WERI-Rb-1 (cell line): ENCODE measurements at regions not wholly inside any gene's neighbourhood (a gene's known extent, or its start where the extent isn't known, plus 50 kb on each side); places are given as distances from the start of the nearest gene placed in this dataset.

ENCODE experiments used
- DNase-seq: peaks from one replicate; pipeline ENCODE4 v3.0.0-alpha.2; 2020
- H3K27ac ChIP-seq: fragments of 250-450 bp; sonication (Bioruptor Pico); 2 replicates; pipeline ENCODE4 v1.5.1; 2020; ENCODE audit warnings: mild to moderate bottlenecking, moderate library complexity
- H3K27me3 ChIP-seq: fragments of 250-450 bp; sonication (Bioruptor Pico); 2 replicates; pipeline ENCODE4 v1.5.1; 2021; ENCODE audit warnings: mild to moderate bottlenecking, low read depth, moderate library complexity; ENCODE audit not compliant: insufficient read depth, severe bottlenecking
- H3K36me3 ChIP-seq: fragments of 250-450 bp; sonication (Bioruptor Pico); 2 replicates; pipeline ENCODE4 v1.5.1; 2020; ENCODE audit warnings: mild to moderate bottlenecking, moderate library complexity
- H3K4me3 ChIP-seq: 2 replicates; pipeline ENCODE4 v1.5.1; 2011; ENCODE audit warnings: low read depth, mild to moderate bottlenecking, control low read depth, low read length
- H3K9me3 ChIP-seq: fragments of 250-450 bp; sonication (Bioruptor Pico); 2 replicates; pipeline ENCODE4 v1.5.1; 2021; ENCODE audit warnings: mild to moderate bottlenecking, moderate library complexity; ENCODE audit not compliant: severe bottlenecking
- CTCF ChIP-seq: IDR thresholded peaks from 2 replicates; pipeline ENCODE4 v1.5.1; 2011; ENCODE audit warnings: low read depth, mild to moderate bottlenecking, control low read depth, inconsistent platforms, low read length

- no peak for TF ChIP-seq CTCF
- H3K27me3 ChIP-seq = no peaks in the 10 kb centered on the region
- H3K9me3 ChIP-seq = no peaks in the 10 kb centered on the region
- no peak overlapping the region for H3K4me3 ChIP-seq
- DNase-seq = no peak
- H3K36me3 ChIP-seq = no peaks in the 10 kb centered on the region
- no peak overlapping the region; the same call in 1 of the 2 replicates for H3K27ac ChIP-seq
These were observed 60.5 kb upstream of the PELI1 start for GRCh38 chr2:64204703-64205102.

- Histone ChIP-seq H3K9me3 (no peaks in the 10 kb centered on the region), H3K27ac (no peak overlapping the region), H3K4me3 (no peak overlapping the region), H3K36me3 (no peaks in the 10 kb centered on the region), H3K27me3 (no peaks in the 10 kb centered on the region)
- DNase-seq = no peak
- no peak for TF ChIP-seq CTCF
These were observed 61.2 kb upstream of the PELI1 start for GRCh38 chr2:64205415-64205814.

DNA sequence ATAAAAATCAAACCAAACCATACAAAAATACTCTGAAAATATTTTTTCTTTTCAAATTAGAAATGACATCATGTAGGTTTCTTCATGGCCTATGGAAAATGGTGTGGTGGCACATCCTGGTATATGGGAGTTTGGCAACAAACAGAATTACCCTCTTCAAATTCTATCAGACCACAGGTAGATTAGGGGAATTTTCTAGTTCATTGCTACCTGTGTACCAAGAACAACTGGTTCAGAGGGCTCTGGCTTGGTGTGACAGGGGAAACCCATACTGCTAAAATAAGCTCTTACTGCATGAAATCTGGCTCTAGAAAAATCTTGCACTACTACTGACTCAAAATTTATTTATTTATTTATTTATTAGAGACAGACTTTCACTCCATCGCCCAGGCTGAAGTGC is 63.4 kb upstream of the PELI1 start:
- Histone ChIP-seq H3K27ac (no peak overlapping the region), H3K27me3 (no peaks in the 10 kb centered on the region), H3K4me3 (no peak overlapping the region), H3K9me3 (no peaks in the 10 kb centered on the region), H3K36me3 (no peaks in the 10 kb centered on the region)
- no peak for TF ChIP-seq CTCF
- DNase-seq = no peak

- TF ChIP-seq CTCF = no peak
- Histone ChIP-seq H3K4me3 (no peak overlapping the region), H3K27ac (no peak overlapping the region), H3K36me3 (no peaks in the 10 kb centered on the region), H3K27me3 (no peaks in the 10 kb centered on the region), H3K9me3 (no peaks in the 10 kb centered on the region)
- no peak for DNase-seq
These were observed 66.6 kb upstream of the PELI1 start for GRCh38 chr2:64210816-64211215.

DNA sequence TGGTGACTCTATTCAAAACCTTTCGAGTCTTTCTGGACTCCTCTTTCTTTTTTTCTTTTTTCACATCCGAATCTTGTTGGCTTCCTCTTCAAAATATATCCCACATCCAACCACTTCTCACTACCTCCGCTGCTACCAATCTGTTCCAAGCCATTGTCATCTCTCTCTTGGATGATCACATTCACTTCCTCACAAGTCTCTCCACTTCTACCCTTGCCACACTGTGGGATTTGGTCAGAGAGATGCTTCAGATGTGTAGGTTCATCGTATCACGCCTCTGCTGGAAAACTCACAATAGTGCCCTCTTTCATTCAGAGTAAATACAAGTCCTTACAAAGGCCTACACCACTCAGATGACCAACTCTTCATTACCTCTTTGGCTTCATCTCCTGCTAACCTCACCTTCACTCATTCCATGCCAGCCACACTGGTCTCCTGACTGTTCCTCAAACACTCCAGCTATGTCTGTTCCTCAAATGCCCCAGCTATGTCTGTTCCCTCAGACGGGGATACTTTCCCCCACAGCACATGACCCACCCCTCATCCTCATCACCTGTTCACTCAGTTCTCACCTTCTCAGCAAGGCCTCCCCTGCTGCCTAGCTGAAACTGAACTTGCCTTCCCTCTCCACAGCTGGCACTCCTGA is 67.2 kb upstream of the PELI1 start:
- no peak for TF ChIP-seq CTCF
- H3K4me3 ChIP-seq = no peak overlapping the region
- H3K36me3 ChIP-seq = no peaks in the 10 kb centered on the region
- H3K9me3 ChIP-seq = no peaks in the 10 kb centered on the region
- no peak overlapping the region for H3K27ac ChIP-seq
- H3K27me3 ChIP-seq = no peaks in the 10 kb centered on the region
- no peak for DNase-seq

DNA sequence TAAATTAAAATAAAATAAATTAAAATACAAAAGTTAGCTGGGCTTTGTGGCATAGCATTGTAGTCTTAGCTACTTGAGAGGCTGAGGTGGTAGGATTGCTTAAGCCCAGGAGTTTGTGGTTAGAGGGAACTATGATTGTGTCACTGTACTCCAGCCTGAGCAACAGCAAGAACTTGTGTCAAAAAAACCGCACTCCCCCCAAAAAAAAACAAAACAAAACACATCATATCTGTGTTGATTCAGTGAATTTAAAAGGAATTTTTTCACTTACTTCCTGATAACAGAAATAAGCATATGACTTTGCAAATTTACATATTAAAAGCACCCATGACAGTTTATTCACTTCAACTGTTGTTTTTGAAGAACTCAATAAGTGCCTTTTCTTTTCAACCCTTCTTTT is 68.1 kb upstream of the PELI1 start:
- Histone ChIP-seq H3K36me3 (no peaks in the 10 kb centered on the region), H3K9me3 (no peaks in the 10 kb centered on the region), H3K27ac (no peak overlapping the region), H3K4me3 (no peak overlapping the region), H3K27me3 (no peaks in the 10 kb centered on the region)
- no peak for DNase-seq
- no peak for TF ChIP-seq CTCF
